Fibroblast of skin of left quadriceps (primary cell): ENCODE measurements at regions not wholly inside any gene's neighbourhood (a gene's known extent, or its start where the extent isn't known, plus 50 kb on each side); places are given as distances from the start of the nearest gene placed in this dataset.
"Not testable (repeated sequence)": the region's sequence is repeated elsewhere in the genome, so short reads cannot be mapped to it uniquely, and the experiment has no call there.

Experiments
- DNase-seq, 2 experiments: peaks; one replicate each; pipeline ENCODE4 v3.0.0-alpha.2; 2013; ENCODE audit warnings: low read depth in 2 of 2

DNA sequence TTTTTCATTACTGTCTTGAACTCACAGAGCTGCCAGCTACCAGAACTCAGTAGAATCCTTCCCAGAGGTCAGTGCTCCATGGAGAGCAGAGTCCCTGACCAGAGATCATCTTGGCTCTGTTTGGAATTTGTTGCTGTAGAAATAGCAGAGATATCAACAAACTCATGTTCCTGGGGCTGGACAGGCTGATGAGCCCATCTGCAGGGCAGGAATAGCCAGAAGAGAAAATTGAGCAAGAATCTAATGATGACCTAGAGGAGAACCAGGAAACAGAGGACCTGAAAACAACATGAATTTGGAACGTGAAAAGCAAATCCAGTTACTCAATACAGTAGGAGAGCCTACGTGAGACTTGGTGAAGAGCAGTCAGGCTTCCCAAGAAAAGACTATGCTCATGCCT, 437.8 kb downstream of the PLK2 start:
- DNase-seq, result no peak

DNA sequence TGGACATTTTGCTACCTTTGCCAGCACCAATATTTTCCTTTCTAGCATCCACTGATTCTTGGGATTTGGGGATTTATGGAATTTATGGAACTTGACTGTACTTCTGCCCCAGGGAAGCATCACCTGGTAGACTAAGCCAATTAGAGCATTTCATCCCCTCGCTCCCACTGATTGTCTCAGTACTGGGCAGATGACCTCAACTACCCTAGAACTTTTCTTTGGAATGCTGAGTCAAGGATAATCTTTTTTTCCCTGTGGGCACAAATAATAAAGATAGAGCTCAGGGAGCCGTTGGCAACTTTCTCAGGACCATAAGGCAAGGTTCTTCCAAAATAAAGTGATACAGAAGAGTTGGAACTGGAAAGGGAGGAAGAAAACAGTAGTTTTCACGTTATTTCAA, 438.4 kb downstream of the PLK2 start:
- no peak for DNase-seq

DNA sequence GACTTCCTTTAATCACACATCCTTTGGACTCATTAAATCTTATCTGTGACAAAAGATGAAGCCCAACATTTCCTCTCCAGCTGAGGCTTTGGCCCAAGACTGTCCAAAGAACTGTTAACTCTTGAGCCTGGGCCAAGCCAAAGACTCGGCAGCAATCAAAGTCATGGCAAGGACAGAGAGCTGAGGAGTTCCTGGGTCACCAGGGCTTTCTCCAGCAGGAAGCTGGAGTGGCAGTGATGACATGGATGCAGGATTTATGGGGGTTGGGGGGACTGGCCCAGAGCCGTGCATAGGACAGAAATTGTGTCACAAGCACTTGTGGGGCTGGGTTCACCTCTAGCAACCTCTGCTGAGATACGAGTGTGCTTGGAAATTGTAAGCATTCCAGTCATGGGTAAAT, 440.3 kb downstream of the PLK2 start:
- DNase-seq, result peak in 1 of 2 experiments; percentile 11

DNA sequence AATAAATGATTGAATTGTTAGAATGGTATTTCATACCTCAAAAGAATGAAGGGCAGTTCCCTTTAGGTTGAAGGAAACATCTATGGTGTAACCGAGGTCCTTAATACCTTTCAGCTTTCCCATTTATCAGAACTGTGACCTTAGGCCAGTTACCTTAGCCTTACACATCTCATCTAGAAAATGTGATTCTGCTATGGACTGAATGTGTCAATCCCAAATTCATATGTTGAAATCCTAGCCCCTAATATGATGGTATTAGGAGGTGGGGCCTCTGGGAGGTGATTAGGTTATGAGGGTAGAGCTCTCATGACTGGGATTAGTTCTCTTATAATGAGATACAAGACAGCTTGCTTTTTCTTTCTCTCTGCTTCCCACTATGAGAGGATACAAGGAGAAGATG, 441.9 kb downstream of the PLK2 start:
- no peak for DNase-seq

DNA sequence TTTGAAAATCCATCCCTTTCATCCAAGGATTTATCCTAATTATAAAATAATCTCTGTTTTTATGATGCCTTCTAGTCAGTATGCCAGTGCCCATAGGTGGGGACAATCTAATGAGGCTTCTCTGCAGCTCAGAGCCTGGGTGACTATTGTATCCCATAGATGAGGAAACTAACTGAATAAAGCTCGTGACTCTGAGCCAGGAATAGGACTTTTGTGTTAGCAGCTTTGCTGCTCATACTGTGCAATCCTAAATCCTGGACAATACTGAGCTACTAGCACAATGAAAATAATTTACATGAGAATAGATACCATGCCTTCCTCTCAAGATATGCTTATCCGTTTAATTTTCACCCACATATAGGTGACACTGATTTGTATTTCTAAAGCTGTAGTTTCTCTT, 443.0 kb downstream of the PLK2 start:
- no peak for DNase-seq

DNA sequence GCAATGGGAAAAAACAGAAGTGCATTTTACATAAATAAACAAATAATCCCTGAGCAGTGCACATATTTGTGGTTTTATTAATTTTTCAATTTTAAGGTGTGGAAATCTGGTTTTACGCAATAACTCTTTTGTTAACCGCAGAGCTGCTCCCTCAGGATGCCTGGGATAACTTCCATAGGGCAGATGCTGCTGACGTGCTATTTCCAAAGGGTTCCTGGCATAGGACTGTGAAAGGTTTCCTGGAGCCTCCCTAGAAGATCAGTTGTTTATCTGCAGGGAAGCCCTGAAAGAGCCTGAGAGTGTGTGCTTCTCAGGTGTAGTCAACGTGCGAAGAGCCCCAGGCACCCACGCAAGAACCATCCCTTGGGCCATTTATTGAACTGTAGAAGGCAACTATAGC, 443.5 kb downstream of the PLK2 start:
- peak; percentile 47 to 48 for DNase-seq

DNA sequence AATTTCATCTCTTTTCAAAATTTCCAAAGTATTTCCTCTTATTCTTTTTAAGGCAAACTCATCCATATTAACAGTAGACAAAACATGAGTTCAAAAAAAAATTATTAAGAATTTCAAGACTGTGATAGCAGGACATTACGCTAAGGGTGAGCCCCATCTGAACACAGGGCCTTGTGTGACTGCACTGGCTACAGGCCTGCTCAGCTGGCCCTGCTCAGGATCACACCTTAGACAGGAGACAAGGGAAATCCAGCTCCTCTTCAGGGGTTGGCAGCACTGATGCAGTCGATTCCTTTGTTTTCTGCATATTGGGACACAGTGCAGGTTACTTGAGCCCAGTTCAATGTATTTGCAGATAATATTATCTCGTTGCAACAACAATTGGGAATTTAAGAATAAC, 444.7 kb downstream of the PLK2 start:
- no peak for DNase-seq

DNA sequence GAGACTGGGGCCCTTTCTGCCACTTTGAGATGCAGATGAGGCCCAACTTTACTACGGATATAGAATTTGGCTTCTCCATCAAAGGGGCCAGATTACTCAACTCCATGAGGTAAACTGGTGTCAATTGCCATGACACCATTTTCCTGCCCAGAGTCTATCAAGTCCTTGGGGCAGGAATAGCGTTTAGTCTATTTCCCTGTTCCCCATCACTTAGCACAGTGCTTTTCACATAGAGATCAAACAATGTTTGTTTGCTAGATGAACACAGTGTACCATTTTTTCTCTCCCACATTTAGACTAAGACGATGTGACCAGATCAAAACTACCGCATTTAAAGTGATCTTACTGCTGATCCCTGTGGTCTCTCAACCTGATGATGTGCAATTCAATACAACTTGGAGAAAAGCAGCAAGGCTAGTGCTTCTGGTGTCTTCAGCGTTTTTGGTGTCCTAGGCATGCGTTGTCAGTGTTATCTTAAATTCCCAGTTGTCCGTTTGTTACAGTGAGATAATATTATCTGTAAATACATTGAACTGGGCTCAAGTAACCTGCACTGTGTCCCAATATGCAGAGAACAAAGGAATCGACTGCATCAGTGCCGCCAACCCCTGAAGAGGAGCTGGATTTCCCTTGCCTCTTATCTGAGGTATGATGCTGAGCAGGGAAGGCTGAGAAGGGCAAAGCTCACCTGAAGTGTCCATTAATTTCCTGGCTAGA, 446.2 kb downstream of the PLK2 start:
- no peak for DNase-seq

DNA sequence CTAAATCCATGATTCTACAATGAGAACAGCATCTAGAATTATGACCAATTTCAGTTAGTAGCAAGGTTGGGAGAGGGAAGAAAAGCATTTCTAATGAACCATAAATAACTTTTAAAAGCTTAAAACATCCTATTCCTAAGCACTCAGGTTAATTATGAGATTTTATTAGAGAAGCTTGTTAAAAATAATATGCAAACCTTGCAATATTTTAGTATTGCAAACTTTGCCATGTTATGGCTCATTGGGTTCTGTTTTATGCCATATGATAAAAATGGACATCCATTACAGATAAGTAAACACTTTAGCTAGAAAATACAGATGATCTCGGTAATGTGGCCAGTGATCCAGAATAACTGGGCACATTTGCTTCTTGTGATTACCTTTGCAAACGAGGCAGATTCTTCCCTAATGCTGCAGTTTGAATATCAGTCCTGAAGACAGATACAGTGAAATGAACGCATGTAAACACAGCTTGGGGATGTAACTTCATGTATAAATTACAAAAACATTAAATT, 447.0 kb downstream of the PLK2 start:
- DNase-seq, result no peak

DNA sequence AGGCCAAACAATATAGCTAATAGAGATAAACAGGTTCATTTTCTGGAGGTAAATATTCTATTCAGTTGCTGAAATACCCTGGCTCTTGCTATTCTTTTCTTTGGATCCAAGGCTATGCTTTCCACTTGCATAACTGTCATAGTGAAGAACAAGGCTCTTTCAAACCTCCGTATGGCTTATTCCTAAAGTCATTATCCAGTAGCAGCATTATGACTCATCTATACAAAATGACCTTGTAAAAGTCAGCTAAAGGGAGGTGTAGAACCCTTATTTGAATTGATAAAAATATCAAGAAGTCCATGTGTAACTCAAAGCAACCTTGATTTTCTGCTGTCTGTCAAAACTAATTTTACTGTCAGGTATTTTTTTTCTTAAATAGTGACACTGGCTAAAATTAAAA, 447.8 kb downstream of the PLK2 start:
- no peak for DNase-seq

DNA sequence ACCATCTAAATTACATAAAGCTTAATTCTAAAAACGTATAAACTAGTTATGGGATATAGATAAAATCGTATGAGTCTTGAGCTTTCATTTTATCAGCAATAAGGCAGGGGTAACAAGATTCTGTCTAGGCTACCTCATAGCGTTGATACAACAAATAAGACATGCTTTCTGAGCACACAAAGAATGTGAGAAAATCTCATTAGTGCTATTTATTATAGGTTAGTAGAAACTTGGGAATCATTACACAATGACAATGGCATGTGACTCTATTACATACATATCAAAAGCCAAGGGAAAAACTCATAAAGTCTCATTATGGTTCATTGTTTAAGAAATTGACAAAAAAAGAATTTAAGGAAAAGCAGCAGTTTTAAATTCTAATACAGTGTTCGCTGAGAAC, 448.6 kb downstream of the PLK2 start:
- no peak for DNase-seq

DNA sequence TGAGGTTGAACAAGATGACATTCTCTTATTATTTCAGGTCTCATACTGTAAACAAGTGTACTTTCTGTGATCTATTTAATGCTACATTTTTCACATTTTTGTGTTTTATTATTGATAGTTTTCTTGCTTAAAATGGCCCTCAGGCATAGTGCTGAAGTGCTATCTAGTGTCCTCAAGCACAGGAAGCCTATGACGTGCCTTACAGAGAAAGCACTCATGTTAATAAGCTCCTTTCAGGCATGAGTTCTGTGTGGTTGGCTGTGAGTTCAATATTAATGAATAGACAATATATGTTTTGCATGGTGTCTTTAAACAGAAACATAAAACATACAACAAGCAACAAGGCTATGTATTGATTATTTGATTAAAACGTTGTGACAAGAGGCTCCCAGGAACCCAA, 450.1 kb downstream of the PLK2 start:
- DNase-seq, result no peak

DNA sequence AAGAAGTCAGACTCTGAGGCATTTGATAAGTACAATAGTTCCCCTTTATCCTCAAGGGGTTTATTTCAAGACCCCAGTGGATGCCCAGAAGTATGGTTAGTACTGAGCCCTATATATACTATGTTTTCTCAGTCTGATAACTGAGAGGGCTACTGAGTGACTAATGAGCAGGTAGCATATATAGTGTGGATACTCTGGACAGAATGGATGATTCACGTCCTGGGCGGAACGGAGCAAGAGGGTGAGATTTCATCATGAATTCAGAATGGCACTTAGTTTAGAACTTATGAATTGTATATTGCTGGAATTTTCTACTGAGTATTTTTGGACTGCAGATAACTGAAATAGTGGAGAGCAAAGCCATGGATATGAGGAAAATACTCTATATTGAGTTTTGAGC, 457.6 kb downstream of the PLK2 start:
- DNase-seq, result no peak

DNA sequence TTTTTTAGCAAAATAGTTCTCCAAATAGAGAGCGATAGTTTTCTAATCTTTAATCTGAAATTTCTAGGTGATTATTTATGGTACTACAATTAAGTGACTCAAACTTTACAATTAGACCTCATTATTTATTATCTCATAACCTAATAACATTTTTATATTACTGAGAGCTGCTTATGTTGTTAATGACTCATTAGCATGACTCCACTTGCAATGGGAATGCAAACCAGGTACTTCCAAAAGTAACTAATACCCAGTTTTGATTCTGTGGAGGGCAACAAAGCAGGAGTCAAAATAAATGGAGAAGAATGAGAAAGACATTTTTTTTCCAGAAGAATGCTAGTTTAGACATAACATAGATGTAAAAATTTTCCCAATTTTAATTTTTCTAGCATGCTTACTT, 466.0 kb downstream of the PLK2 start:
- no peak for DNase-seq

DNA sequence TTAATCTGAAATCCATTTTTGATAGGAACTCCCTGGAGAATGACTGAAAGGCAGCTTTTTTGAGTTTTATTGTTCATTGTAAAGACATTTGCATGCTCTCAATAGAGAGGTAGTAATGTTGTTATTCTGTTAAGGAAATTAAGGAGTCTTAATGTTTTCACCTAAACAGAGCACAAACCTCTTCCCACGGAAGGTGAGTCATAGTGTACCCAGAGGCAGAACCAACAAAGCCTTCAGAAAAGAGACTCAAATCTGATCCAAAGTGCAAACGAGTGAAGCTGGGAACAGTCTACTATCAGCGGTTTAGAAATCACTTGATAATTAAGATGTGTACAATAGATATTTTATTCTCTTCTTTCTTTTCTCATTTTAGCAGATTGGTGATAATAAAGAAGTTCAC, 470.5 kb downstream of the PLK2 start:
- no peak for DNase-seq

DNA sequence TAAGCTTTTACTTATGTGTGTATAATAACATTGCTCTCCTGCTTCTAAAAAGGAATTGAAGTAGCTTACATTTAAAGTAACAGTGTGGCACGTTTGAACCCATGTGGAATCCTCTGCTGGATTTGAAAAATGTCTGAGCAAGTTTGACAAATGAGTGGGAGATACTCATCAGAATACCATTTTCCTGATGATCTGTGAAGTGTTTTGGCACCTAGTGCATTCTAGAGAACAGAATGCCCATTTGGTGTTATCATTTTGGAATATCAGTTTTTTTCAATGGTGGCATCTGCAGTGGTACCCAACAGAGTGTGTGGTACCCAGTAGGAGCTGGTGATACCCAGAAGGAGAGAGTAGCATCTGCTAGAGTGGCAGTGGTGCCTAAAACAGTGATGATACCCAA, 471.1 kb downstream of the PLK2 start:
- DNase-seq, result no peak

DNA sequence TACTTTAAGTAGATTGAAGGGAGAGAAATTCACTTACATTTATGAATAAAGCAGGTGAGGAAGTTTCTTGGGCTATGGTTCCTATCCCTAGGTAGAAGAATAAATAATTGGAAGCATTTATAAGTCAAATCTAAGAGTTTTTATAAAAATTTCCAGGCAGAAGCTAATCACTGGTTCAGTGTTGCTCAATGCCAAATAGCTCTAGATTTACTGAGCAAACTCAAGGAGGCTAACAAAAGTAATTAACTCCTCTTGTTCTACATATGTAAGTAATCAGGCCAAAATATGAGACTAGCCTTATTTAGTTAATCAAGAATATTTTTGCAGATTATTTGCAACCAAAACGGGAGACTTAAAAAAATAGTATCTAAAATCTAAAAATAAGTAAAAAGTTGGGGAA, 472.3 kb downstream of the PLK2 start:
- DNase-seq, result peak in 1 of 2 experiments; percentile 6

DNA sequence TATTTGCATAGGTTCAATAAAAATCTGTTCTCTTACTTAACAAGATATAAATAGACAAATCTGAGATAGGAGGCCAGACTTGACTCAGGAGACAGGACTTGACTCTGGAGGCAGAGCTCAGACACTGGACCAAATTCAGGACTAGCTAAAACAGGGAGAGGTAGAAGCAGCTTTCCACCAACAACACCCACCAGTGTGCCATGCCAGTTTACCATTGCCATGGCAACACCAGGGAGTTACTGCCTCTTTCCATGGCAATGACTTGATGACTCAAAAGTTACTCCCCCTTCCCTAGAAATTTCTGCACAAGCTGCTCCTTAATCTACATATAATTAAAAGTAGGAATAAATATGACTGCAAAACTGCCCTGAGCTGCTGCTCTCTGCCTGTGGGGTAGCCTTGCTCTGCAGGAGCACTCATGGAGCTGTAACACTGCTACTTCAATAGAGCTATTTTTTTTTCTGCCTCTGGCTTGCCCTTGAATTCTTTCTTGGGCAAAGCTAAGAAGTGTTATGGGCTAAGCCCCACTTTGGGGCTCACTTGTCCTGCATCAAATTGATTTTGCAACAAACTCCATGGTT, 473.0 kb downstream of the PLK2 start:
- no peak for DNase-seq

DNA sequence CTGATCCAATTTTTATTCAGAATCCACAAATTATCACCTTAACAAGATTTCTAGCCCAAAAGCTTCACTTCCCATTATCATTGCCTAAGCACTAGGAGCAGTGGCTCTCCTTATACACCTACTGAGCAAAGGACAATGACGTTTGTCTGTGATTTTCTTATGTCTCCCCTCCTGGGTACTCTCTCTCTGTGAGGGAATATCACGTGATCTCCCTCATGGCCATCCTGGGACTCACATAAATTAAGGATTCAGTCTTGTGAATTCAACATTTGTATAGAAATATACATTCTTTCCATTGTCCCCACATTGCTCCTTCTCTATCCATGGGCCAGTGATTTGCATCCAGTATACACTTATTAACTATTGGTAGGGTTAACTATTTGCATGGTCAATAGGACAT, 476.5 kb downstream of the PLK2 start:
- DNase-seq, result no peak

DNA sequence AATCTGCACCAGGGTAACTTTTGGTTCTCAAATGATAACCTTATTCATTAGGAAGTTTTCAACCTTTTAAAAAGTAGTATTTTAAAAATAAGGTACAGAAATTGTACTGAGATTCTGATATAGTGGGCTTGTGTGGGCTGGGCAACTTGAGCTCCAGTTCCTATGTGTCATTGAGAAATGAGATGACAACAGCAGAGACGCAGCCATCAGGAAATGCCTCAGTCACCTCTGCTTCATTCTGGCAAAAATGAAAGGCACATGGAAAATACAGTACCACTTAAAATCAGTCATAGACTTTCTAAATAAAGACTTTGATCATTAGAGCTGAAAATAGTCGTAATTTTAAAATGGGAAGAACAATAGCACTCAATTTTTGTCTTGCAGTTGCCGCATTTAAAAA, 480.2 kb downstream of the PLK2 start:
- DNase-seq, result no peak

DNA sequence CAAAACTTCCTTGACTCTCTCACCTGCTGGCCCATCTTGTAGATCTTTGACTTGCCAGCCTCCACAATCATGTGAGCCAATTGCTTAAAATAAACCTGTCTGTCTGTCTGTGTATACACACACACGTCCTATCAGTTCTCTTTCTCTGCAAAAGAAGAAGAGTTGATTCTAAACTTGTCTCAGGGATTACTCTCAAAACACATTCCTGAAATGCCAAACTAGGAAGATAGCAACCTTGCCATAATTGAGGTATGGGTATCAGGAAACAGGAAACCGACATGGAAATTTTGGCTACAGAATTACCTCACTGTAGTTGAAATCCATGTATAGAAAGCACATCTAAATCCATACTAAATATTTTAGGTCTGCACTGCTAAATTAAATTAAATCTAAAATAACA, 483.4 kb downstream of the PLK2 start:
- DNase-seq, result no peak

DNA sequence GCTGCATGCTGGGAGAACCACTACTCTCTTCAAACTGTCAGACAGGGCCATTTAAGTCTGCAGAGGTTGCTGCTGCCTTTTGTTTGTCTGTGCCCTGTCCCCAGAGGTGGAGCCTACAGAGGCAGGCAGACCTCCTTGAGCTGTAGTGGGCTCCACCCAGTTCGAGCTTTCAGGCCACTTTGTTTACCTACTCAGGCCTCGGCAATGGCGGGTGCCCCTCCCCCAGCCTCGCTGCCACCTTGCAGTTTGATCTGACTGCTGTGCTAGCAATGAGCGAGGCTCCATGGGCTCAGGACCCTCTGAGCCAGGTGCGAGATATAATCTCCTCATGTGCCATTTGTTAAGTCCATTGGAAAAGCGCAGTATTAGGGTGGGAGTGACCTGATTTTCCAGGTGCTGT, 487.8 kb downstream of the PLK2 start:
- DNase-seq, result not testable (repeated sequence)

DNA sequence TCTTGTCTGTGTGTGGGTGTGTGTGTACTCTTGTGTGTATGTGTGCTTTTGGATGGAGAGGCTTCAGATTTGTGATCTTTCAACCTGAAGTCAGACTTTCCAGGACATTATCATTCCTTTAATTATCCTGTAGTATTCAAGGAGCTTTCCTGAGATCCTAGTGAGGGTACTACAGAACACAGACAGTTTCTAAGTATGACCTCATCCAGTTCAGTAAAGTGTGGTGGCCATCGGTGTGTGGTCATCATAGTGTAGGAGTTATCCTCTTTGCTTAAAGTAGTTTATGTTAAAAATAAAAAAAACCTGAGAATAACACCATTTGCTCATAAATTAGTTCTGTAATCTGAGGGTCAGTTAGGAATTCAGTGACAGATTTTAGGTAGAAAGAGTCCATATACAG, 478.0 kb upstream of the ACTBL2 start:
- no peak for DNase-seq

DNA sequence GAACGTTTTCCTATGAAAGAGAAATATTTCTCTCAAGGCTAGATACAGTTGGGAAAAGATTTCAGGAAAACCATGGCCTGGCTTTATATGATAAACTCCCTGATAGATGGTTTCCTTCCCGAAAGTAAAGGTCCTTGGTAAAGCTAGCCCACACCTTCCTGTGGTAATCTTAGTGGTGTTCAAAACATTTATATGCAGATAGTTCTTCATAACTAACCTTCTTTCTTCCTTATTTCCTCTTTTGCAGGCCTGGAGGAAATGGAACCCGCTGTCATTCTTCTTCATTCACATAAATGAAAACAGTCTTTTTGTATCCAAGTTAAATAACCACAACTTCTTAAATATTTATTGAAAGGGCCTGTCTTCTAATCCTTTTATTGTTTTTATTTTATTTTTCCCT, 474.0 kb upstream of the ACTBL2 start:
- DNase-seq, result no peak
